ENCODE measurements at regions not wholly inside any gene's neighbourhood (a gene's known extent, or its start where the extent isn't known, plus 50 kb on each side); places are given as distances from the start of the nearest gene placed in this dataset.

- peak; percentile 48 for DNase-seq (ENCODE audit: low read depth)
- no peak overlapping the region for H3K4me3 ChIP-seq (ENCODE audit: low read length)
- no peak for TF ChIP-seq CTCF (conservative IDR thresholded peaks at IDR 0.05; ENCODE audit: low read length)
Observed at GRCh38 chr6:40931931-40932330, 107.1 kb downstream of the UNC5CL start.

- no peak for TF ChIP-seq CTCF (conservative IDR thresholded peaks at IDR 0.05; ENCODE audit: low read length)
- DNase-seq (ENCODE audit: low read depth) = peak; percentile 42
Observed at GRCh38 chr6:40930555-40930954, 108.5 kb downstream of the UNC5CL start.

GRCh38 chr6:40930045-40930444 is 109.0 kb downstream of the UNC5CL start:
- no peak for DNase-seq (ENCODE audit: low read depth)
- H3K4me3 ChIP-seq (ENCODE audit: low read length) = no peak overlapping the region
- TF ChIP-seq CTCF (conservative IDR thresholded peaks at IDR 0.05; ENCODE audit: low read length) = no peak

More at GRCh38 chr6:40930555-40930954, 108.5 kb downstream of the UNC5CL start:
- no peak overlapping the region for H3K4me3 ChIP-seq (ENCODE audit: low read length)

GRCh38 chr6:40929176-40929575 is 109.8 kb downstream of the UNC5CL start:
- no peak for DNase-seq (ENCODE audit: low read depth)
- TF ChIP-seq CTCF (conservative IDR thresholded peaks at IDR 0.05; ENCODE audit: low read length) = no peak
- H3K4me3 ChIP-seq (ENCODE audit: low read length) = no peak overlapping the region

GRCh38 chr6:40928763-40929162 is 110.3 kb downstream of the UNC5CL start:
- no peak for DNase-seq (ENCODE audit: low read depth)
- no peak for TF ChIP-seq CTCF (conservative IDR thresholded peaks at IDR 0.05; ENCODE audit: low read length)
- H3K4me3 ChIP-seq (ENCODE audit: low read length) = no peak overlapping the region

GRCh38 chr6:40928307-40928706 is 110.7 kb downstream of the UNC5CL start:
- DNase-seq (ENCODE audit: low read depth) = no peak
- no peak overlapping the region for H3K4me3 ChIP-seq (ENCODE audit: low read length)
- TF ChIP-seq CTCF (conservative IDR thresholded peaks at IDR 0.05; ENCODE audit: low read length) = no peak

GRCh38 chr6:40925341-40925740 is 113.7 kb downstream of the UNC5CL start:
- no peak for DNase-seq (ENCODE audit: low read depth)
- TF ChIP-seq CTCF (conservative IDR thresholded peaks at IDR 0.05; ENCODE audit: low read length) = no peak
- H3K4me3 ChIP-seq (ENCODE audit: low read length) = no peak overlapping the region
